PC-3 (cell line): ENCODE measurements at regions not wholly inside any gene's neighbourhood (a gene's known extent, or its start where the extent isn't known, plus 50 kb on each side); places are given as distances from the start of the nearest gene placed in this dataset.

ENCODE experiments used
- CTCF ChIP-seq: fragments of 300-600 bp; sonication (generic); conservative IDR thresholded peaks from 2 replicates; pipeline ENCODE4 v1.5.1; 2017; ENCODE audit warnings: antibody characterized with exemption, low read depth, mild to moderate bottlenecking, low read length
- EZH2phosphoT487 ChIP-seq: fragments of 300-600 bp; sonication (generic); IDR thresholded peaks from 2 replicates; pipeline ENCODE4 v1.6.1; 2018; ENCODE audit warnings: mild to moderate bottlenecking, antibody characterized with exemption, low read length, borderline replicate concordance

- TF ChIP-seq CTCF: no peak
- TF ChIP-seq EZH2phosphoT487: no peak
Measured at GRCh38 chr3:25128735-25129134, 299.3 kb upstream of the RARB start.
